B cell (primary cell): ENCODE measurements at regions not wholly inside any gene's neighbourhood (a gene's known extent, or its start where the extent isn't known, plus 50 kb on each side); places are given as distances from the start of the nearest gene placed in this dataset.

Experiments
- EZH2 ChIP-seq: IDR thresholded peaks from 2 replicates; pipeline ENCODE4 v1.6.1; 2012; ENCODE audit warnings: borderline replicate concordance, low read depth, mild to moderate bottlenecking, moderate library complexity, low read length; ENCODE audit not compliant: insufficient read depth, poor library complexity, severe bottlenecking
- TF ChIP-seq, protein P1 (sequence below): fragments of 200-600 bp; IDR thresholded peaks from one replicate; pipeline ENCODE4 v1.8.0; 2022; ENCODE audit warnings: antibody characterized with exemption, mild to moderate bottlenecking

DNA sequence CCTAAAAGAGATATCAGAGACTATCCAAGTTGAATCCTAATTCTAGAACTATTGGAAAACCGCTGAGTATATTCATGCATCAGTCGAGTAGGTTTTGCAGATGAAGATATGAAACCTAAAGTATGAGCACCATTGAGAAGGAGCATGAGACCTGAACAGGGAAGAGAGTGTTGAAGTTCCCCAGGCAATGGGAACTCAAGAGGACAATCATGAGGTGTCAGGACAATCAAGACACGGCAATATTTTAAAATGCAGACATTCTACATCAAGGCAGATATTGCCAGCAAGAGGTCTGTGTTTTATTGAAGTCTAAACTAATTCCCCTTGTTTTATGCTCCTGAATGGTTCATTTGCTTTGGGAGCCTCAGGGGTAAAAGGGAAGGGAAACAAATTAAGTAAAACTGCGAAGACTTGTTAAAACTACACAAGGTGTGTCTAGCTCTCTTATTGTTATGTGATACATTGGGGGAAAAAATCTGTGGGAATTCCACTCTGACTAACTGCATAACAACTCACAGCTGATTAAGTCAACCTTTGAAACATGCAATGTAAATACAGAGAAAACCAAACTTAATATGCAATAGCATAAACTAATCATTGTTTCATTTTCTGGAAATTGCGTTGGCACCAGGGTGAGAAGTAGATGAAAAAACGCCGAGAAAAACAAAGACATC is 347.9 kb upstream of the ADGRL2 start:
- TF ChIP-seq, protein P1, sequence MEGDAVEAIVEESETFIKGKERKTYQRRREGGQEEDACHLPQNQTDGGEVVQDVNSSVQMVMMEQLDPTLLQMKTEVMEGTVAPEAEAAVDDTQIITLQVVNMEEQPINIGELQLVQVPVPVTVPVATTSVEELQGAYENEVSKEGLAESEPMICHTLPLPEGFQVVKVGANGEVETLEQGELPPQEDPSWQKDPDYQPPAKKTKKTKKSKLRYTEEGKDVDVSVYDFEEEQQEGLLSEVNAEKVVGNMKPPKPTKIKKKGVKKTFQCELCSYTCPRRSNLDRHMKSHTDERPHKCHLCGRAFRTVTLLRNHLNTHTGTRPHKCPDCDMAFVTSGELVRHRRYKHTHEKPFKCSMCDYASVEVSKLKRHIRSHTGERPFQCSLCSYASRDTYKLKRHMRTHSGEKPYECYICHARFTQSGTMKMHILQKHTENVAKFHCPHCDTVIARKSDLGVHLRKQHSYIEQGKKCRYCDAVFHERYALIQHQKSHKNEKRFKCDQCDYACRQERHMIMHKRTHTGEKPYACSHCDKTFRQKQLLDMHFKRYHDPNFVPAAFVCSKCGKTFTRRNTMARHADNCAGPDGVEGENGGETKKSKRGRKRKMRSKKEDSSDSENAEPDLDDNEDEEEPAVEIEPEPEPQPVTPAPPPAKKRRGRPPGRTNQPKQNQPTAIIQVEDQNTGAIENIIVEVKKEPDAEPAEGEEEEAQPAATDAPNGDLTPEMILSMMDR: no peak
- TF ChIP-seq EZH2: no peak
